GM19043 (cell line): ENCODE measurements at regions not wholly inside any gene's neighbourhood (a gene's known extent, or its start where the extent isn't known, plus 50 kb on each side); places are given as distances from the start of the nearest gene placed in this dataset.
"Not testable (repeated sequence)": the region's sequence is repeated elsewhere in the genome, so short reads cannot be mapped to it uniquely, and the experiment has no call there.

ENCODE experiments used
- ATAC-seq: cut with Tn5 transposase; IDR thresholded peaks from one replicate; pipeline ENCODE4 v1.9.1; 2021; ENCODE audit warnings: low read depth; ENCODE audit not compliant: unreplicated experiment

- peak; percentile 83 for ATAC-seq
Observed at GRCh38 chr3:134106580-134106979, 76.9 kb upstream of the SLCO2A1 start.

- ATAC-seq, result no peak
Observed at GRCh38 chr3:134105876-134106556, 76.3 kb upstream of the SLCO2A1 start.

GRCh38 chr3:134104031-134104430, 74.3 kb upstream of the SLCO2A1 start:
- no peak for ATAC-seq

- ATAC-seq, result no peak
Observed at GRCh38 chr3:134103470-134103869, 73.7 kb upstream of the SLCO2A1 start.

GRCh38 chr3:134102976-134103375, 73.3 kb upstream of the SLCO2A1 start:
- no peak for ATAC-seq

- ATAC-seq, result not testable (repeated sequence)
Observed at GRCh38 chr3:134096214-134096613, 66.5 kb upstream of the SLCO2A1 start.

GRCh38 chr3:134095005-134095404, 65.3 kb upstream of the SLCO2A1 start:
- ATAC-seq, result no peak

GRCh38 chr3:134094491-134094890, 64.8 kb upstream of the SLCO2A1 start:
- ATAC-seq, result no peak

GRCh38 chr3:134093956-134094355, 64.2 kb upstream of the SLCO2A1 start:
- no peak for ATAC-seq

- ATAC-seq, result no peak
Observed at GRCh38 chr3:134092208-134092701, 62.5 kb upstream of the SLCO2A1 start.

- no peak for ATAC-seq
Observed at GRCh38 chr3:134090031-134090430, 60.3 kb upstream of the SLCO2A1 start.

GRCh38 chr3:134087060-134087974, 57.6 kb upstream of the SLCO2A1 start:
- ATAC-seq, result no peak

GRCh38 chr3:134086616-134087015, 56.9 kb upstream of the SLCO2A1 start:
- ATAC-seq, result no peak

GRCh38 chr3:134085034-134085775, 55.5 kb upstream of the SLCO2A1 start:
- ATAC-seq, result no peak

GRCh38 chr3:134084242-134084950, 54.7 kb upstream of the SLCO2A1 start:
- no peak for ATAC-seq

GRCh38 chr3:134083626-134084241, 54.0 kb upstream of the SLCO2A1 start:
- ATAC-seq, result no peak

- ATAC-seq, result no peak
Observed at GRCh38 chr3:134083008-134083407, 53.3 kb upstream of the SLCO2A1 start.

- ATAC-seq, result no peak
Observed at GRCh38 chr3:134082582-134082981, 52.9 kb upstream of the SLCO2A1 start.

GRCh38 chr3:134081211-134081610, 51.5 kb upstream of the SLCO2A1 start:
- ATAC-seq, result no peak

- no peak for ATAC-seq
Observed at GRCh38 chr3:134080761-134081160, 51.0 kb upstream of the SLCO2A1 start.
